ENCODE measurements at regions not wholly inside any gene's neighbourhood (a gene's known extent, or its start where the extent isn't known, plus 50 kb on each side); places are given as distances from the start of the nearest gene placed in this dataset.

- no peaks in the 10 kb centered on the region for H3K27me3 Mint-ChIP-seq (ENCODE audit: unreplicated experiment)
- H3K27ac Mint-ChIP-seq (ENCODE audit: unreplicated experiment), result no peak overlapping the region
- no peaks in the 10 kb centered on the region for H3K4me1 Mint-ChIP-seq (ENCODE audit: low read depth, unreplicated experiment)
- TF ChIP-seq, protein P1, sequence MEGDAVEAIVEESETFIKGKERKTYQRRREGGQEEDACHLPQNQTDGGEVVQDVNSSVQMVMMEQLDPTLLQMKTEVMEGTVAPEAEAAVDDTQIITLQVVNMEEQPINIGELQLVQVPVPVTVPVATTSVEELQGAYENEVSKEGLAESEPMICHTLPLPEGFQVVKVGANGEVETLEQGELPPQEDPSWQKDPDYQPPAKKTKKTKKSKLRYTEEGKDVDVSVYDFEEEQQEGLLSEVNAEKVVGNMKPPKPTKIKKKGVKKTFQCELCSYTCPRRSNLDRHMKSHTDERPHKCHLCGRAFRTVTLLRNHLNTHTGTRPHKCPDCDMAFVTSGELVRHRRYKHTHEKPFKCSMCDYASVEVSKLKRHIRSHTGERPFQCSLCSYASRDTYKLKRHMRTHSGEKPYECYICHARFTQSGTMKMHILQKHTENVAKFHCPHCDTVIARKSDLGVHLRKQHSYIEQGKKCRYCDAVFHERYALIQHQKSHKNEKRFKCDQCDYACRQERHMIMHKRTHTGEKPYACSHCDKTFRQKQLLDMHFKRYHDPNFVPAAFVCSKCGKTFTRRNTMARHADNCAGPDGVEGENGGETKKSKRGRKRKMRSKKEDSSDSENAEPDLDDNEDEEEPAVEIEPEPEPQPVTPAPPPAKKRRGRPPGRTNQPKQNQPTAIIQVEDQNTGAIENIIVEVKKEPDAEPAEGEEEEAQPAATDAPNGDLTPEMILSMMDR (IDR thresholded peaks at IDR 0.05; ENCODE audit: partially characterized antibody, unreplicated experiment), result no peak
- DNase-seq, result no peak
- no peak overlapping the region for H3K4me3 Mint-ChIP-seq (ENCODE audit: unreplicated experiment)
- H3K36me3 Mint-ChIP-seq (ENCODE audit: unreplicated experiment), result no peaks in the 10 kb centered on the region
- no peaks in the 10 kb centered on the region for H3K9me3 Mint-ChIP-seq (ENCODE audit: unreplicated experiment)
These were observed 249.3 kb upstream of the SYT4 start for GRCh38 chr18:43526426-43527145.

DNA sequence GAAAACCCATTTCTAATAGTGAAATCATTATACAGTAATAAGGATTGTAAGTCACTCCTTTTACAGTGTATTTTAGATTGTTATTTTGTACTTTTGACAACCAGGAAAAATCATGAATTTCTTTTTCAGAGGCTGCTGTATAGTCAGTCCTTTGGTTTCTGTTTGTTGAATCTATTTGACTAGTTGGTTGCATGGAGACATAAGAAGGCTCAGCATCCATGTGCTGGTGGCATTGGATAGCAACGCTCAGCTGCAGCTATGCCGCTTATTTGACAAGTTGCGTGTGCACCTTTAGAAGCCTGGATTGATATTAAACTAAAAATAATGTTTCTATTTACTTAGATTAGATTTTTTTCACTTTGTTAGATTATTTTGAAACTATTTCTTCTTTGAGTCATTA is 254.1 kb upstream of the SYT4 start:
- Mint-ChIP-seq H3K27me3 (ENCODE audit: unreplicated experiment) (no peaks in the 10 kb centered on the region), H3K9me3 (ENCODE audit: unreplicated experiment) (no peaks in the 10 kb centered on the region), H3K27ac (ENCODE audit: unreplicated experiment) (no peak overlapping the region), H3K4me3 (ENCODE audit: unreplicated experiment) (no peak overlapping the region), H3K4me1 (ENCODE audit: low read depth, unreplicated experiment) (no peaks in the 10 kb centered on the region), H3K36me3 (ENCODE audit: unreplicated experiment) (no peaks in the 10 kb centered on the region)
- TF ChIP-seq, protein P1 (IDR thresholded peaks at IDR 0.05; ENCODE audit: partially characterized antibody, unreplicated experiment), result no peak
- DNase-seq, result no peak

- H3K4me1 Mint-ChIP-seq (ENCODE audit: low read depth, unreplicated experiment), result no peaks in the 10 kb centered on the region
- H3K4me3 Mint-ChIP-seq (ENCODE audit: unreplicated experiment), result no peak overlapping the region
- TF ChIP-seq, protein P1 (IDR thresholded peaks at IDR 0.05; ENCODE audit: partially characterized antibody, unreplicated experiment), result no peak
- no peaks in the 10 kb centered on the region for H3K36me3 Mint-ChIP-seq (ENCODE audit: unreplicated experiment)
- H3K27ac Mint-ChIP-seq (ENCODE audit: unreplicated experiment), result no peak overlapping the region
- no peaks in the 10 kb centered on the region for H3K27me3 Mint-ChIP-seq (ENCODE audit: unreplicated experiment)
- no peak for DNase-seq
- H3K9me3 Mint-ChIP-seq (ENCODE audit: unreplicated experiment), result no peaks in the 10 kb centered on the region
These were observed 256.1 kb upstream of the SYT4 start for GRCh38 chr18:43533371-43533770.

GRCh38 chr18:43534511-43534910 is 257.2 kb upstream of the SYT4 start:
- H3K36me3 Mint-ChIP-seq (ENCODE audit: unreplicated experiment), result no peaks in the 10 kb centered on the region
- DNase-seq, result no peak
- H3K4me3 Mint-ChIP-seq (ENCODE audit: unreplicated experiment), result no peak overlapping the region
- TF ChIP-seq, protein P1 (IDR thresholded peaks at IDR 0.05; ENCODE audit: partially characterized antibody, unreplicated experiment), result no peak
- H3K27me3 Mint-ChIP-seq (ENCODE audit: unreplicated experiment), result no peaks in the 10 kb centered on the region
- no peaks in the 10 kb centered on the region for H3K9me3 Mint-ChIP-seq (ENCODE audit: unreplicated experiment)
- H3K27ac Mint-ChIP-seq (ENCODE audit: unreplicated experiment), result no peak overlapping the region
- H3K4me1 Mint-ChIP-seq (ENCODE audit: low read depth, unreplicated experiment), result no peaks in the 10 kb centered on the region

DNA sequence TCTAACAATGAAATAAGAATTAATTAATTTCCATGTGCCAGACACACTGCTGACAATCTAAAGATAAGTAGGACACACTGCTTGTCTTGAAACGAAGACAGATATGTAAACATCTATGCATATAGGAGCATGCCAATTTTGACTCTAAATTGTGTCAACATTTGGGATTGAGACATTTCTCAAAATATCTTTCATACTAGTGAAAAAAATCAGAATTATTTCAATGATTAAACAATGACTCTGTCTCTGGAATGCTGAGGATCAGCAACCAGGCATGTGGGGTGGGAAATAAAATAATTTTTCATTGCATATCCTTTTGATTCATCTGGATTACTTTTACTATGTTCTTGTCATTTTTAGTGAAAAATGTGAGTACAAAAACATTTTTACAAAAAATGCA is 262.6 kb upstream of the SYT4 start:
- TF ChIP-seq, protein P1 (IDR thresholded peaks at IDR 0.05; ENCODE audit: partially characterized antibody, unreplicated experiment), result no peak
- Mint-ChIP-seq H3K27ac (ENCODE audit: unreplicated experiment) (no peak overlapping the region), H3K27me3 (ENCODE audit: unreplicated experiment) (no peaks in the 10 kb centered on the region), H3K9me3 (ENCODE audit: unreplicated experiment) (no peaks in the 10 kb centered on the region), H3K4me3 (ENCODE audit: unreplicated experiment) (no peak overlapping the region), H3K4me1 (ENCODE audit: low read depth, unreplicated experiment) (no peaks in the 10 kb centered on the region), H3K36me3 (ENCODE audit: unreplicated experiment) (no peaks in the 10 kb centered on the region)
- DNase-seq, result no peak

Data from glutamatergic neuron (in vitro differentiated cells).